ENCODE measurements at regions not wholly inside any gene's neighbourhood (a gene's known extent, or its start where the extent isn't known, plus 50 kb on each side); places are given as distances from the start of the nearest gene placed in this dataset.

DNA sequence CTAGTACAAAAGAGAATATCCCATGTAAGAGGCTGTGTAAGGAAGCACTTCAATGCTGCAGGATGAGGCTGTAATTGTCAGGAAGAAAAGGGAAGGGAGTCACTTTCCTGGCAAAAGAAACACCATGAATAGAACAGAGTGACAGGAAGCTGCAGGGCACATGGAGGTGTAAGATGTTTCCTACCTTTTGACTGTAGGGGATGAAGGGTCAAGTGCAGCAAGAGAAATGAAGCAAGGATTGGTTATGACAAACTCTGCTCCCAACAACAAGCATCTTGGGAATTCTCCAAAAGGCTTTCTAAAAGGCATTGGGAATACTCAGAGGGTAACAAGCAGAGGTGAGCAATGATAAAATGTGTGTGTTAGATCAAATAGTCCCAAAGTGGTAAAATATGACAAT lies 74.3 kb upstream of the NPY2R start:
- TF ChIP-seq CTCF (IDR thresholded peaks at IDR 0.05) (no peak), ZFX (IDR thresholded peaks at IDR 0.05; ENCODE audit: borderline replicate concordance) (no peak)
